ENCODE measurements at regions not wholly inside any gene's neighbourhood (a gene's known extent, or its start where the extent isn't known, plus 50 kb on each side); places are given as distances from the start of the nearest gene placed in this dataset.

- H3K4me3 ChIP-seq (ENCODE audit: low read depth, low read length), result no peak overlapping the region
- TF ChIP-seq CTCF (IDR thresholded peaks at IDR 0.05; ENCODE audit: insufficient read depth, low read length), result no peak
- DNase-seq (ENCODE audit: low read depth), result no peak
Observed at GRCh38 chr3:178967177-178967532, 104.5 kb downstream of the ZMAT3 start.

- peak; percentile 53 for TF ChIP-seq CTCF (IDR thresholded peaks at IDR 0.05; ENCODE audit: insufficient read depth, low read length)
- peak overlapping the region; percentile 32 for H3K4me3 ChIP-seq (ENCODE audit: low read depth, low read length)
- peak; percentile 51 for DNase-seq (ENCODE audit: low read depth)
Observed at GRCh38 chr3:178966299-178967176, 105.1 kb downstream of the ZMAT3 start.

- no peak for DNase-seq (ENCODE audit: low read depth)
- TF ChIP-seq CTCF (IDR thresholded peaks at IDR 0.05; ENCODE audit: insufficient read depth, low read length), result no peak
- no peak overlapping the region for H3K4me3 ChIP-seq (ENCODE audit: low read depth, low read length)
Observed at GRCh38 chr3:178964551-178964950, 107.1 kb downstream of the ZMAT3 start.

- H3K4me3 ChIP-seq (ENCODE audit: low read depth, low read length), result no peak overlapping the region
- TF ChIP-seq CTCF (IDR thresholded peaks at IDR 0.05; ENCODE audit: insufficient read depth, low read length), result no peak
- no peak for DNase-seq (ENCODE audit: low read depth)
Observed at GRCh38 chr3:178960918-178961317, 110.7 kb downstream of the ZMAT3 start.

GRCh38 chr3:178960181-178960580 lies 111.4 kb downstream of the ZMAT3 start:
- no peak for DNase-seq (ENCODE audit: low read depth)
- no peak overlapping the region for H3K4me3 ChIP-seq (ENCODE audit: low read depth, low read length)
- no peak for TF ChIP-seq CTCF (IDR thresholded peaks at IDR 0.05; ENCODE audit: insufficient read depth, low read length)

- H3K4me3 ChIP-seq (ENCODE audit: low read depth, low read length), result no peak overlapping the region
- no peak for TF ChIP-seq CTCF (IDR thresholded peaks at IDR 0.05; ENCODE audit: insufficient read depth, low read length)
- DNase-seq (ENCODE audit: low read depth), result no peak
Observed at GRCh38 chr3:178950676-178951075, 120.9 kb downstream of the ZMAT3 start.

GRCh38 chr3:178949896-178950295 lies 121.7 kb downstream of the ZMAT3 start:
- DNase-seq (ENCODE audit: low read depth), result no peak
- TF ChIP-seq CTCF (IDR thresholded peaks at IDR 0.05; ENCODE audit: insufficient read depth, low read length), result no peak
- H3K4me3 ChIP-seq (ENCODE audit: low read depth, low read length), result no peak overlapping the region

All from fibroblast of the aortic adventitia (primary cell).